ENCODE measurements at regions not wholly inside any gene's neighbourhood (a gene's known extent, or its start where the extent isn't known, plus 50 kb on each side); places are given as distances from the start of the nearest gene placed in this dataset.

GRCh38 chr4:17066972-17067371 is 168.5 kb upstream of the LDB2 start:
- no peaks in the 10 kb centered on the region for H3K4me1 ChIP-seq (ENCODE audit: control insufficient read depth in 1 of 2, insufficient read depth in 2 of 2, low read length in 2 of 2)
- H4K20me1 ChIP-seq (ENCODE audit: insufficient read depth, low read length), result no peaks in the 10 kb centered on the region
- Mint-ChIP-seq H3K36me3 (no peaks in the 10 kb centered on the region), H3K27ac (no peak overlapping the region), H3K4me3 (no peak overlapping the region), H3K27me3 (ENCODE audit: low read depth in 3 of 3) (no peaks in the 10 kb centered on the region), H3K9me3 (peaks cover 0 to 5% (median 2%) of the 10 kb centered on the region in 7 donors), H3K4me1 (no peaks in the 10 kb centered on the region)
- H3K9ac ChIP-seq (ENCODE audit: insufficient read depth, low read length, poor library complexity, severe bottlenecking), result no peak overlapping the region
- TF ChIP-seq CTCF (IDR thresholded peaks at IDR 0.05), result no peak
- H3K9me3 ChIP-seq (replicated peaks in 1 of 2; ENCODE audit: control insufficient read depth in 1 of 2, insufficient read depth in 1 of 2, low read length in 2 of 2), result no peaks in the 10 kb centered on the region
- WGBS (ENCODE audit: insufficient coverage), result 60% methylated on average over 3 of the region's 4 CpGs
- H3K79me2 ChIP-seq (ENCODE audit: insufficient read depth, low read length), result no peaks in the 10 kb centered on the region
- intact Hi-C loops (cut with micrococcal nuclease), result no loop called here
- no peak for DNase-seq
- H3K27ac ChIP-seq (ENCODE audit: low read depth in 1 of 2, low read length in 2 of 2), result no peak overlapping the region
- no peak overlapping the region for H2AFZ ChIP-seq (ENCODE audit: insufficient read depth, low read depth, low read length, poor library complexity, severe bottlenecking)
- no peak overlapping the region for H3K4me2 ChIP-seq (replicated peaks; ENCODE audit: extremely low read depth, low read length, poor library complexity, severe bottlenecking)
- H3K36me3 ChIP-seq (replicated peaks in 1 of 2; ENCODE audit: control insufficient read depth in 1 of 2, insufficient read depth in 2 of 2, low read length in 2 of 2), result no peaks in the 10 kb centered on the region
- H3K4me3 ChIP-seq (replicated peaks in 1 of 3; ENCODE audit: low read depth in 2 of 3, low read length in 3 of 3), result no peak overlapping the region
- H3K27me3 ChIP-seq (ENCODE audit: control insufficient read depth in 2 of 2, insufficient read depth in 2 of 2, low read length in 2 of 2), result no peaks in the 10 kb centered on the region

DNA sequence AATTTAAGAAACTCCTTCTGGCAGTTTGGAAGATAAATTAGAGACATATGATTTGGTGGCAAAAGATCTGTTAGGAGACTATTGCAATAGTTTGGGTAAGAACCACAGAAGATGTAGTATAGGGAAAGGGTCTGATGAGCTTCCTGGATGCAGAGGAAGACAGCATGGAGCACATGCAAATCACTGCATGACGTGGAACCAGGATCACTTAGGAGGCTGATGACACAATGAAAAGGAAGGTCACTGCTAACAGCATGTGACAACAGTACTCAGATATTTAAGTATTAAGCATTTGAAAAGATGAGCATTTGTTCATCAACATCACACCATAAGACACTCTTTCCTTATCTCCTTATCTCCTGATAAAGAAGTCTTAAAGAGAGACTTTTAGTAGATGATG is 167.8 kb upstream of the LDB2 start:
- no peak for TF ChIP-seq CTCF (IDR thresholded peaks at IDR 0.05)
- 86% methylated on average over 1 of the region's 1 CpG for WGBS (ENCODE audit: insufficient coverage)
- H3K4me1 Mint-ChIP-seq, result no peaks in the 10 kb centered on the region
- no peaks in the 10 kb centered on the region for H3K27me3 ChIP-seq (ENCODE audit: control insufficient read depth in 2 of 2, insufficient read depth in 2 of 2, low read length in 2 of 2)
- H3K27me3 Mint-ChIP-seq (ENCODE audit: low read depth in 3 of 3), result no peaks in the 10 kb centered on the region
- DNase-seq, result no peak
- no peak overlapping the region for H3K9ac ChIP-seq (ENCODE audit: insufficient read depth, low read length, poor library complexity, severe bottlenecking)
- no peaks in the 10 kb centered on the region for H4K20me1 ChIP-seq (ENCODE audit: insufficient read depth, low read length)
- peaks cover 0 to 5% (median 2%) of the 10 kb centered on the region in 7 donors for H3K9me3 Mint-ChIP-seq
- H3K4me2 ChIP-seq (replicated peaks; ENCODE audit: extremely low read depth, low read length, poor library complexity, severe bottlenecking), result no peak overlapping the region
- H3K36me3 ChIP-seq (replicated peaks in 1 of 2; ENCODE audit: control insufficient read depth in 1 of 2, insufficient read depth in 2 of 2, low read length in 2 of 2), result no peaks in the 10 kb centered on the region
- no peak overlapping the region for H3K27ac ChIP-seq (ENCODE audit: low read depth in 1 of 2, low read length in 2 of 2)
- H2AFZ ChIP-seq (ENCODE audit: insufficient read depth, low read depth, low read length, poor library complexity, severe bottlenecking), result no peak overlapping the region
- no peaks in the 10 kb centered on the region for H3K9me3 ChIP-seq (replicated peaks in 1 of 2; ENCODE audit: control insufficient read depth in 1 of 2, insufficient read depth in 1 of 2, low read length in 2 of 2)
- H3K4me3 ChIP-seq (replicated peaks in 1 of 3; ENCODE audit: low read depth in 2 of 3, low read length in 3 of 3), result no peak overlapping the region
- no peaks in the 10 kb centered on the region for H3K79me2 ChIP-seq (ENCODE audit: insufficient read depth, low read length)
- no peak overlapping the region for H3K4me3 Mint-ChIP-seq
- H3K27ac Mint-ChIP-seq, result no peak overlapping the region
- H3K36me3 Mint-ChIP-seq, result no peaks in the 10 kb centered on the region
- H3K4me1 ChIP-seq (ENCODE audit: control insufficient read depth in 1 of 2, insufficient read depth in 2 of 2, low read length in 2 of 2), result no peaks in the 10 kb centered on the region
- intact Hi-C loops (cut with micrococcal nuclease), result no loop called here
